GM12874 (cell line): ENCODE measurements at regions not wholly inside any gene's neighbourhood (a gene's known extent, or its start where the extent isn't known, plus 50 kb on each side); places are given as distances from the start of the nearest gene placed in this dataset.

Experiments used
- CTCF ChIP-seq: IDR thresholded peaks from 2 replicates; pipeline ENCODE4 v1.5.1; 2011; ENCODE audit warnings: low read depth, mild to moderate bottlenecking, control low read depth, low read length, moderate library complexity; ENCODE audit not compliant: insufficient read depth

GRCh38 chr13:73603646-73604045, 530.6 kb downstream of the KLF12 start:
- TF ChIP-seq CTCF, result no peak

- TF ChIP-seq CTCF, result no peak
Measured at GRCh38 chr13:73602295-73602694, 531.9 kb downstream of the KLF12 start.

- TF ChIP-seq CTCF, result no peak
Measured at GRCh38 chr13:73601708-73602107, 532.5 kb downstream of the KLF12 start.

GRCh38 chr13:73599232-73600128, 534.7 kb downstream of the KLF12 start:
- TF ChIP-seq CTCF, result no peak

- no peak for TF ChIP-seq CTCF
Measured at GRCh38 chr13:73598020-73598712, 536.0 kb downstream of the KLF12 start.

GRCh38 chr13:73596382-73596781, 537.6 kb downstream of the KLF5 start:
- no peak for TF ChIP-seq CTCF

- no peak for TF ChIP-seq CTCF
Measured at GRCh38 chr13:73593199-73593765, 534.5 kb downstream of the KLF5 start.
